GM12875 (cell line): ENCODE measurements at regions not wholly inside any gene's neighbourhood (a gene's known extent, or its start where the extent isn't known, plus 50 kb on each side); places are given as distances from the start of the nearest gene placed in this dataset.

Source experiments
- H3K4me3 ChIP-seq: one replicate; pipeline ENCODE4 v1.5.1; 2011; ENCODE audit warnings: low read depth, low read length, control low read depth
- CTCF ChIP-seq: IDR thresholded peaks from 2 replicates; pipeline ENCODE4 v1.5.1; 2011; ENCODE audit warnings: low read depth, mild to moderate bottlenecking, control low read depth, inconsistent platforms, low read length, moderate library complexity, borderline replicate concordance; ENCODE audit not compliant: insufficient read depth

GRCh38 chr18:76691800-76692199 lies 130.6 kb upstream of the ZNF236 start:
- H3K4me3 ChIP-seq: no peak overlapping the region
- TF ChIP-seq CTCF: no peak

DNA sequence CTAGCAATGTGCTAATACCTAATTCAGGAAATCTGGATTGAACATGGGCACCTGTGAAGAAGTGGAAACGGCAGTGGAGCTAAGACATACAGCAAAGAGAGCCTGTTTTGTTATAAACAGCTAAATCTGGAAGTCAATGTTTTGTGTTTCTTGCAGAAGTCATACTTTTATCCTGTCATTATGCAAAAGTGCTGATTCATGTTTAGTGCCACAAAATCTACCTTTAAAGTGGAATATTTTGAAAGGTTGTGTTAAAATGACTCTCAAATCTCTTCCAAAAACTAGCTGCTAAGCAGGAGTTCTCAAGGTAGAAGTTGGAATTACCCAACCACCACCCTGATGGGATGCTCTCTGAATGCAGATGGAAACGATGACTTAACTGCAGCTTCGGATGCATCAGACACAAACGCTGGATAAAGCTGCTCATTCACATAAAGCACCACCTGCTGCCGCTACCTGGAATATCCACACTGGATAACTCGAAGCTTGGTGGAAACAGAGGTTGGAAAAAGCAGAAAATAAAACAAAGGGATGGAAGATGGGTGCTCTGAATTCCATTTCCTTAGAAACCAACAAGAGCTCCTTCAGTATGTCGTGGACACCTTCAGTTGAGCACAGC lies 132.6 kb upstream of the ZNF236 start:
- no peak overlapping the region for H3K4me3 ChIP-seq
- TF ChIP-seq CTCF: no peak

GRCh38 chr18:76688724-76689472 lies 133.5 kb upstream of the ZNF236 start:
- TF ChIP-seq CTCF: no peak
- H3K4me3 ChIP-seq: no peak overlapping the region

GRCh38 chr18:76687304-76687962 lies 134.9 kb upstream of the ZNF236 start:
- H3K4me3 ChIP-seq: no peak overlapping the region
- no peak for TF ChIP-seq CTCF

- no peak overlapping the region for H3K4me3 ChIP-seq
- peak; percentile 53; the same call in 1 of the 2 replicates for TF ChIP-seq CTCF
Observed at GRCh38 chr18:76686737-76687231, 135.6 kb upstream of the ZNF236 start.

GRCh38 chr18:76685860-76686259 lies 136.5 kb upstream of the ZNF236 start:
- H3K4me3 ChIP-seq: no peak overlapping the region
- no peak for TF ChIP-seq CTCF
